ENCODE measurements at regions not wholly inside any gene's neighbourhood (a gene's known extent, or its start where the extent isn't known, plus 50 kb on each side); places are given as distances from the start of the nearest gene placed in this dataset.

GRCh38 chr5:174618589-174618988, 105.8 kb upstream of the MSX2 start:
- TF ChIP-seq POLR2A (IDR thresholded peaks at IDR 0.05; ENCODE audit: low read depth, low read length) (no peak), CTCF (IDR thresholded peaks at IDR 0.05; ENCODE audit: extremely low read depth in 1 of 2, insufficient read depth in 1 of 2, low read depth in 1 of 2, low read length in 2 of 2) (no peak), POLR2AphosphoS5 (IDR thresholded peaks at IDR 0.05; ENCODE audit: insufficient read depth, low read depth, low read length) (no peak), EZH2 (IDR thresholded peaks at IDR 0.05; ENCODE audit: borderline replicate concordance, low read depth, low read length, severe bottlenecking) (no peak)
